ENCODE measurements at regions not wholly inside any gene's neighbourhood (a gene's known extent, or its start where the extent isn't known, plus 50 kb on each side); places are given as distances from the start of the nearest gene placed in this dataset.

GRCh38 chr6:113659762-113660404 is 197.3 kb upstream of the MARCKS start:
- no peak for TF ChIP-seq CTCF (IDR thresholded peaks at IDR 0.05)
- H3K4me1 ChIP-seq = peaks cover 0 to 23% (median 14%) of the 10 kb centered on the region in 9 donors
- no peak overlapping the region for H3K4me3 ChIP-seq
- H3K27ac ChIP-seq = no peak overlapping the region
- DNase-seq = no peak
- H3K27me3 ChIP-seq = no peaks in the 10 kb centered on the region
- no peaks in the 10 kb centered on the region for H3K9me3 ChIP-seq
- no peak for ATAC-seq
- intact Hi-C loops (cut with DNase I) = loop anchor here in 1 of 10 donors (10.0 kb wide), 1 partner anchor 195 kb away; the partner anchor contains the start of gene MARCKS
- H3K36me3 ChIP-seq = no peaks in the 10 kb centered on the region
- 97% methylated on average over 4 of the region's 4 CpGs for WGBS, 2 donors

- intact Hi-C loops (cut with DNase I) = loop anchor here in 1 of 10 donors (10.0 kb wide), 1 partner anchor 194 kb away; the partner anchor contains the start of gene MARCKS
- DNase-seq = no peak
- ATAC-seq = no peak
Observed at GRCh38 chr6:113660819-113661218, 196.3 kb upstream of the MARCKS start.

GRCh38 chr6:113662093-113662665 is 195.0 kb upstream of the MARCKS start:
- ATAC-seq (no peak), DNase-seq (no peak)
- H3K4me1 ChIP-seq = peaks cover 0 to 23% (median 14%) of the 10 kb centered on the region in 9 donors
- TF ChIP-seq CTCF (IDR thresholded peaks at IDR 0.05) = no peak
- no peak overlapping the region for H3K4me3 ChIP-seq
- H3K27me3 ChIP-seq = no peaks in the 10 kb centered on the region
- H3K9me3 ChIP-seq = no peaks in the 10 kb centered on the region
- H3K27ac ChIP-seq = peak overlapping the region in 1 of 10 donors; percentile 15
- WGBS, 2 donors = 54 to 69% methylated on average over 3 of the region's 3 CpGs
- H3K36me3 ChIP-seq = no peaks in the 10 kb centered on the region
- intact Hi-C loops (cut with DNase I) = loop anchor here in 1 of 10 donors (10.0 kb wide), 1 partner anchor 193 kb away; the partner anchor contains the start of gene MARCKS

More at GRCh38 chr6:113660819-113661218, 196.3 kb upstream of the MARCKS start:
- no peak for TF ChIP-seq CTCF (IDR thresholded peaks at IDR 0.05)
- 92 to 100% methylated on average over 2 of the region's 2 CpGs for WGBS, 2 donors
- Histone ChIP-seq H3K27me3 (no peaks in the 10 kb centered on the region), H3K36me3 (no peaks in the 10 kb centered on the region), H3K27ac (no peak overlapping the region), H3K4me1 (peaks cover 0 to 23% (median 14%) of the 10 kb centered on the region in 9 donors), H3K9me3 (no peaks in the 10 kb centered on the region), H3K4me3 (no peak overlapping the region)

- TF ChIP-seq CTCF (IDR thresholded peaks at IDR 0.05) = no peak
- no peak overlapping the region for H3K4me3 ChIP-seq
- intact Hi-C loops (cut with DNase I) = loop anchor here in 1 of 10 donors (10.0 kb wide), 1 partner anchor 192 kb away; the partner anchor contains the start of gene MARCKS
- no peak for ATAC-seq
- H3K9me3 ChIP-seq = no peaks in the 10 kb centered on the region
- H3K36me3 ChIP-seq = no peaks in the 10 kb centered on the region
- no peak for DNase-seq
- H3K4me1 ChIP-seq = peaks cover 0 to 23% (median 14%) of the 10 kb centered on the region in 9 donors
- H3K27ac ChIP-seq = peak overlapping the region in 1 of 10 donors; percentile 15
- 45 to 54% methylated on average over 2 of the region's 2 CpGs for WGBS, 2 donors
- no peaks in the 10 kb centered on the region for H3K27me3 ChIP-seq
Observed at GRCh38 chr6:113662688-113663333, 194.3 kb upstream of the MARCKS start.
